GM10248 (cell line): ENCODE measurements at regions not wholly inside any gene's neighbourhood (a gene's known extent, or its start where the extent isn't known, plus 50 kb on each side); places are given as distances from the start of the nearest gene placed in this dataset.

Experiments
- CTCF ChIA-PET: fragments of 300-600 bp; sonication (Branson Sonifier 250); formaldehyde crosslinking; extraction: SDS; loops from one replicate; lab custom pipeline; 2021; ENCODE audit warnings: antibody characterized with exemption; lab: Yijun Ruan, JAX
- POLR2A ChIA-PET: fragments of 350-650 bp; sonication (Branson Sonifier 250); formaldehyde crosslinking; extraction: SDS; loops from one replicate; lab custom pipeline; 2020; ENCODE audit warnings: antibody characterized with exemption; lab: Yijun Ruan, JAX
- DNase-seq: peaks from one replicate; pipeline ENCODE4 v3.0.0; 2012; ENCODE audit errors: extremely low spot score
- TF ChIP-seq, protein P1 (sequence below): IDR thresholded peaks from 2 replicates; pipeline ENCODE4 v1.5.1; 2012; ENCODE audit warnings: mild to moderate bottlenecking, low read depth; ENCODE audit errors: extremely low read depth, missing control alignments, control extremely low read depth

DNA sequence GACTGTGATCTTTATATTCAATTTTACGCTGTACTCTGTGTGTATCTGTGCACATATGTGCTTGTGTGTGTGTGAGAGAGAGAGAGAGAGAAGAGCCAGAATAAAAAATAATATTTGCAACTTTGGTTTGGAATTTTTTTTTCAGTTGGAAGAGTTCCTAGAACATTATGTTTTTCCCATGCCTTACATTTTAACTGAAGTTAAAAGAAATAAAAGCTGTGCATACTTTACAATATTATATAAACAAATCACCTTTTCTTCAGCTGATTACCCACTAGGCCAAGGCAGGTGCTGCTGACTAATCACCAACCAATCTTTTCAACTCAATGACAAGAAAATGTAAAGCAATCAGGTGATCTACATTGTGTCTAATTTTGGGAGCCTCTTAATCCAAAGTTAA, 366.3 kb downstream of the NYAP2 start:
- CTCF ChIA-PET, result interaction anchor here (1.2 to 1.4 kb wide), 4 partner anchors 12 to 59 kb away, joined by 3 to 5 read pairs (median 4); no protein-coding TSS in a partner anchor

DNA sequence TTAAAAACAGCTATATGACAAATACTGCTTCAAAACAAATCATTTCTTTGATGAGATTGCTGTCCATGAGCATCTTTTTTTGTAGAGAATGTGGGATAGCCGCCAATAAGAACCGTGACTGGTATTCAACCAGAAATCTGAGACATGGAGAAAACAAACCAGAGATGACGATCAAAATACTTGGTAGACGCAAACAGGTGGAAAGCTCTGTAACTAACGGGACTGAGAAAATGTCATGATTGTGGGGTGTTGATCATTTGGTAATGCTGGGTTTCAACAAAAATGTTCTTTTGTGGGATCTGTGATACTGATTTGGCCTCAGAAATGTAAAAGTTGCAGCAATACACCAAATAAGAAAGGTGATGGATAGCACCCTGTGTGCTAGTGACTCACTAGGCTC, 364.8 kb downstream of the NYAP2 start:
- CTCF ChIA-PET, result interaction anchor here (1.0 kb wide), 1 partner anchor 23 kb away, joined by 3 read pairs; no protein-coding TSS in a partner anchor
- POLR2A ChIA-PET, result no interaction called here
- DNase-seq, result no peak
- TF ChIP-seq, protein P1, sequence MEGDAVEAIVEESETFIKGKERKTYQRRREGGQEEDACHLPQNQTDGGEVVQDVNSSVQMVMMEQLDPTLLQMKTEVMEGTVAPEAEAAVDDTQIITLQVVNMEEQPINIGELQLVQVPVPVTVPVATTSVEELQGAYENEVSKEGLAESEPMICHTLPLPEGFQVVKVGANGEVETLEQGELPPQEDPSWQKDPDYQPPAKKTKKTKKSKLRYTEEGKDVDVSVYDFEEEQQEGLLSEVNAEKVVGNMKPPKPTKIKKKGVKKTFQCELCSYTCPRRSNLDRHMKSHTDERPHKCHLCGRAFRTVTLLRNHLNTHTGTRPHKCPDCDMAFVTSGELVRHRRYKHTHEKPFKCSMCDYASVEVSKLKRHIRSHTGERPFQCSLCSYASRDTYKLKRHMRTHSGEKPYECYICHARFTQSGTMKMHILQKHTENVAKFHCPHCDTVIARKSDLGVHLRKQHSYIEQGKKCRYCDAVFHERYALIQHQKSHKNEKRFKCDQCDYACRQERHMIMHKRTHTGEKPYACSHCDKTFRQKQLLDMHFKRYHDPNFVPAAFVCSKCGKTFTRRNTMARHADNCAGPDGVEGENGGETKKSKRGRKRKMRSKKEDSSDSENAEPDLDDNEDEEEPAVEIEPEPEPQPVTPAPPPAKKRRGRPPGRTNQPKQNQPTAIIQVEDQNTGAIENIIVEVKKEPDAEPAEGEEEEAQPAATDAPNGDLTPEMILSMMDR, result no peak

More for the DNA sequence above, 366.3 kb downstream of the NYAP2 start:
- TF ChIP-seq, protein P1, result no peak
- no peak for DNase-seq
- POLR2A ChIA-PET, result no interaction called here

DNA sequence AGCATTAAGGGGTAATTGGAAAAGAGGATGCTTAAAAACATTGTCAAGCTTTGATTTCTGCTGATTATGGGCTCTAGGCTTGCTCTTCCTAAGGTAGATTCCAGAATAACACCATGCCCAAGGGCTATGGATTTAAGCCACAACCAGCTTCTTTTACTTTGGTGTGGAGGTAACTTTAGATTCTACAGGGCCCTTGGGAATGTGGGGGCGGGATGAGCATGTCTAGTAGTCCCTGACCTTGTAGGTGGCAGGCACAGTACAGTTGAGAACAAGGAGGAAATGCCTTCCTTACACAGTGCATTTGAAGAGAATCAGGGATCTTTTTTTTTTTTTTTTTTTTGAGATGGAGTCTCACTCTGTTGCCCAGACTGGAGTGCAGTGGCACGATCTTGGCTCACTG, 364.2 kb downstream of the NYAP2 start:
- TF ChIP-seq, protein P1, result no peak
- CTCF ChIA-PET, result no interaction called here
- DNase-seq, result no peak
- POLR2A ChIA-PET, result no interaction called here

DNA sequence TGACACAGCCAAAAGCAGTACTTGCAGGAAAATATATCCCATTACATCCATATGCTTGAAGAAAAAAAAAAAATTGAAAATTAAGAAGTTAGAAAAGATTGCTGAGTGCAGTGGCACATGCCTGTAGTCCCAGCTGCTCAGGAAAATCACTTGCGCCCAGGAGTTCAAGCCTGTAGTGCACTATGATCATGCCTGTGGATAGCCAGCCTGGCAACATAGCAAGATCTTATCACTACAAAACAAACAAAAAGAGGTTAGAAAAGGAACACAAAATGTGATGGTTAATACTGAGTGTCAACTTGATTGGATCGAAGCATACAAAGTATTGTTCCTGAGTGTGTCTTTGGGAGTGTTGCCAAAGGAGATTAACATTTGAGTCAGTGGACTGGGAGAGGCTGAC, 361.9 kb downstream of the NYAP2 start:
- CTCF ChIA-PET, result interaction anchor here (1.4 kb wide), 1 partner anchor 10 kb away, joined by 3 read pairs; no protein-coding TSS in a partner anchor
- POLR2A ChIA-PET, result no interaction called here
- DNase-seq, result no peak
- TF ChIP-seq, protein P1, result no peak

DNA sequence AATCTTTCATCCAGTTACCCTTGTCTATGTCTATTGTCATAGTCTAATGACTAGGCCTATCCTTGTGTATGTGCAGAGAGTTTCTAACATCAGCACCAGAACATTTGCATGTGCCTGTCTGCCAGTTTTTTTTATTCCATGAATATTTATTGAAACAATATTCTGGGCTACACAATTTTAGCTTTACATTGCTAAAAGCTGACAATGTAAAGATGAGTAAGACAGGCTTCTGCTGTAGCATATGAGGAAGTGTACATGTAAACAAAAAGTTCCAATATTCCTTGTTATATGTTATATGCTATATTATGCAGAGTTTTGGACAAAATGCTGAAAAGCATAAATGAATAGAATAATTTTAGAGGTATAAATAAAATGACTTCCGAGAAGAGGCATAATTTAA, 357.7 kb downstream of the NYAP2 start:
- ChIA-PET POLR2A (no interaction called here), CTCF (interaction anchor here (1.2 kb wide), 1 partner anchor 15 kb away, joined by 3 read pairs; no protein-coding TSS in a partner anchor)
- TF ChIP-seq, protein P1, result no peak
- no peak for DNase-seq

DNA sequence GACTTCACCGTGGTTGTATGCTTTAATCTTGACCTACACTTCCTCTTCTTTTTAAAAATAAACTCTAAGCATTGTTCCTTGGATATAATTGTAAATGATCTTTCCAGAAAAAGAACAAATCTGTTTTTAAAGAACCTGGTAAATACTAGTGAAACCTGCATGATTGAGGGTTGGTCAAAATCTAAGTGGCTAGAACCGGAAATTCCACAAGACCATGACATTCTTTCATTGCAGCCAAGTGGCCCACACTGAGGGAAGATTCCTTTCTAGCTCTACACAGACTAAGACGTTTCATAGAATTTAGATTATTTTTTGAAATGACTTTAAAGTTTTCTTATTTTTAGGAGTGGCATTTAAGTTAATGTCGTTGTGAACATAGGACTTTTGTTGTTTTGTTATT, 356.7 kb downstream of the NYAP2 start:
- ChIA-PET CTCF (no interaction called here), POLR2A (no interaction called here)
- TF ChIP-seq, protein P1, result no peak
- no peak for DNase-seq
